Lower leg skin (tissue), 3 donors: ENCODE measurements at regions not wholly inside any gene's neighbourhood (a gene's known extent, or its start where the extent isn't known, plus 50 kb on each side); places are given as distances from the start of the nearest gene placed in this dataset.

Source experiments
- POLR2A ChIP-seq, 2 donors: fragments of 450-650 bp; IDR thresholded peaks; one replicate each; pipeline ENCODE4 v1.6.1; 2016 to 2017; ENCODE audit warnings: antibody characterized with exemption in 2 of 2, mild to moderate bottlenecking in 1 of 2, moderate library complexity in 1 of 2
- TF ChIP-seq, protein P1 (sequence below), 3 donors: fragments of 450-650 bp; IDR thresholded peaks; one replicate each; pipeline ENCODE4 v1.5.1; 2016; ENCODE audit warnings: antibody characterized with exemption in 3 of 3, mild to moderate bottlenecking in 3 of 3, moderate library complexity in 2 of 3

DNA sequence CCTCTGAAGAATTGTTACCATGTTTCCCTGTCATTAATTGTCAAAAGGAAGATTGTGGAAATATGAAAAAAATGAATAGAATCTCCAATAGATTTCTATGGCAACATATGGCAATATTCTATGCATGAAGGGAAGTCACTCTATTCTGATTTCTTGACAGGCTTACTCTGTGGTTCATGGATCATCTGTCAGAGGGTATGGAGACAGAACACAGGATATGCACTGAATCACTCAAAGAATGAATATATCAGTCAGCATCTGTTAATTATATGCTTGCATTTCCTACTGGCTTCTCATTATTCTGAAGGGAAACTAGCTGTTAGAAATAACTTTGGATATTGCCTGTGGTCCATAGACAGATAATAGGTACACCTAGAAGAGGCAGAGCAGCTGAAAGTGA, 918.9 kb downstream of the DTWD2 start:
- TF ChIP-seq, protein P1, sequence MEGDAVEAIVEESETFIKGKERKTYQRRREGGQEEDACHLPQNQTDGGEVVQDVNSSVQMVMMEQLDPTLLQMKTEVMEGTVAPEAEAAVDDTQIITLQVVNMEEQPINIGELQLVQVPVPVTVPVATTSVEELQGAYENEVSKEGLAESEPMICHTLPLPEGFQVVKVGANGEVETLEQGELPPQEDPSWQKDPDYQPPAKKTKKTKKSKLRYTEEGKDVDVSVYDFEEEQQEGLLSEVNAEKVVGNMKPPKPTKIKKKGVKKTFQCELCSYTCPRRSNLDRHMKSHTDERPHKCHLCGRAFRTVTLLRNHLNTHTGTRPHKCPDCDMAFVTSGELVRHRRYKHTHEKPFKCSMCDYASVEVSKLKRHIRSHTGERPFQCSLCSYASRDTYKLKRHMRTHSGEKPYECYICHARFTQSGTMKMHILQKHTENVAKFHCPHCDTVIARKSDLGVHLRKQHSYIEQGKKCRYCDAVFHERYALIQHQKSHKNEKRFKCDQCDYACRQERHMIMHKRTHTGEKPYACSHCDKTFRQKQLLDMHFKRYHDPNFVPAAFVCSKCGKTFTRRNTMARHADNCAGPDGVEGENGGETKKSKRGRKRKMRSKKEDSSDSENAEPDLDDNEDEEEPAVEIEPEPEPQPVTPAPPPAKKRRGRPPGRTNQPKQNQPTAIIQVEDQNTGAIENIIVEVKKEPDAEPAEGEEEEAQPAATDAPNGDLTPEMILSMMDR (IDR thresholded peaks at IDR 0.05): no peak
- no peak for TF ChIP-seq POLR2A (IDR thresholded peaks at IDR 0.05)
